H1 (cell line): ENCODE measurements at regions not wholly inside any gene's neighbourhood (a gene's known extent, or its start where the extent isn't known, plus 50 kb on each side); places are given as distances from the start of the nearest gene placed in this dataset.

ENCODE experiments used
- NANOG ChIP-seq: IDR thresholded peaks from 2 replicates; pipeline ENCODE4 v1.6.1; 2011; ENCODE audit warnings: low read length, low read depth, mild to moderate bottlenecking, inconsistent platforms; ENCODE audit not compliant: insufficient read depth, poor library complexity, severe bottlenecking
- RAD21 ChIP-seq, 2 experiments: IDR thresholded peaks in 1 of 2; conservative IDR thresholded peaks in 1 of 2; 2 replicates each; pipeline ENCODE4 v1.6.1; 2011; ENCODE audit warnings: low read depth in 2 of 2, low read length in 2 of 2, improper control_type of control experiment in 1 of 2, inconsistent platforms in 1 of 2, mild to moderate bottlenecking in 1 of 2, moderate library complexity in 1 of 2
- SIRT6 ChIP-seq: IDR thresholded peaks from one replicate; pipeline ENCODE4 v1.7.1; 2012; ENCODE audit warnings: low read length, inconsistent platforms
- TF ChIP-seq, protein P1 (sequence below): IDR thresholded peaks from 2 replicates; pipeline ENCODE4 v1.6.1; 2012; ENCODE audit warnings: inconsistent platforms
- TF ChIP-seq, protein P2 (sequence below), 3 experiments: IDR thresholded peaks; 1 replicate in 2 of 3; 2 replicates in 1 of 3; pipeline versions ENCODE4 v1.5.1 to v1.6.1; 2011; ENCODE audit warnings: low read length in 3 of 3, mild to moderate bottlenecking in 3 of 3, inconsistent platforms in 2 of 3, low read depth in 1 of 3, moderate library complexity in 1 of 3; ENCODE audit not compliant: insufficient read depth in 1 of 3; ENCODE audit errors: control extremely low read depth in 1 of 3

DNA sequence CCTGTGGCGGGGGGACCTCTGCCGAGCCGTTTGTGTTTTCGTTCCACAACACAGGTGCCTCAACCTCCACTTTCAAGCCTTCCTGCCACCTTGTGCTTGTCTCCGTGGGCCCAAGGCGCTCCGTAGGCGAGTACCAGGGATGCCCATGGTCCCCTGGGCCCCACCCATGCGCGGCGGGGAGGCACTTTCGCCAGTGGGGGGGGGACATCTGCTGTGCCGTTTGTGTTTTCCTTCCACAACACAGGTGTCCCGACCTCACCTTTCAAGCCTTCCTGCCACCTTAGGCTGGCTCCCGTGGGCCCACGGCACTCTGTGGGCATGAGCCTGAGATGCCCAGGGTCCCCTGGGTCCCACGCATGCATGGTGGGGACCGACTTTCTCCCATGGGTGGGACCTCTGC lies 335.9 kb downstream of the ALG10 start (continued):
- TF ChIP-seq NANOG (no peak), RAD21 (IDR thresholded peaks at IDR 0.05 in 1 of 2, conservative IDR thresholded peaks at IDR 0.05 in 1 of 2; ENCODE audit: low read depth in 2 of 2, low read length in 2 of 2) (no peak), SIRT6 (no peak)
- TF ChIP-seq, protein P1, sequence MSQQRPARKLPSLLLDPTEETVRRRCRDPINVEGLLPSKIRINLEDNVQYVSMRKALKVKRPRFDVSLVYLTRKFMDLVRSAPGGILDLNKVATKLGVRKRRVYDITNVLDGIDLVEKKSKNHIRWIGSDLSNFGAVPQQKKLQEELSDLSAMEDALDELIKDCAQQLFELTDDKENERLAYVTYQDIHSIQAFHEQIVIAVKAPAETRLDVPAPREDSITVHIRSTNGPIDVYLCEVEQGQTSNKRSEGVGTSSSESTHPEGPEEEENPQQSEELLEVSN, result no peak
- TF ChIP-seq, protein P2, sequence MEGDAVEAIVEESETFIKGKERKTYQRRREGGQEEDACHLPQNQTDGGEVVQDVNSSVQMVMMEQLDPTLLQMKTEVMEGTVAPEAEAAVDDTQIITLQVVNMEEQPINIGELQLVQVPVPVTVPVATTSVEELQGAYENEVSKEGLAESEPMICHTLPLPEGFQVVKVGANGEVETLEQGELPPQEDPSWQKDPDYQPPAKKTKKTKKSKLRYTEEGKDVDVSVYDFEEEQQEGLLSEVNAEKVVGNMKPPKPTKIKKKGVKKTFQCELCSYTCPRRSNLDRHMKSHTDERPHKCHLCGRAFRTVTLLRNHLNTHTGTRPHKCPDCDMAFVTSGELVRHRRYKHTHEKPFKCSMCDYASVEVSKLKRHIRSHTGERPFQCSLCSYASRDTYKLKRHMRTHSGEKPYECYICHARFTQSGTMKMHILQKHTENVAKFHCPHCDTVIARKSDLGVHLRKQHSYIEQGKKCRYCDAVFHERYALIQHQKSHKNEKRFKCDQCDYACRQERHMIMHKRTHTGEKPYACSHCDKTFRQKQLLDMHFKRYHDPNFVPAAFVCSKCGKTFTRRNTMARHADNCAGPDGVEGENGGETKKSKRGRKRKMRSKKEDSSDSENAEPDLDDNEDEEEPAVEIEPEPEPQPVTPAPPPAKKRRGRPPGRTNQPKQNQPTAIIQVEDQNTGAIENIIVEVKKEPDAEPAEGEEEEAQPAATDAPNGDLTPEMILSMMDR (IDR thresholded peaks at IDR 0.05; ENCODE audit: control extremely low read depth in 1 of 3, insufficient read depth in 1 of 3, low read depth in 1 of 3, low read length in 3 of 3), result no peak
- TF ChIP-seq, all 59 proteins: peak for 0
